LNCAP (cell line): ENCODE measurements at regions not wholly inside any gene's neighbourhood (a gene's known extent, or its start where the extent isn't known, plus 50 kb on each side); places are given as distances from the start of the nearest gene placed in this dataset.

ENCODE experiments used
- CTCF ChIP-seq: fragments of 450-650 bp; IDR thresholded peaks from 2 replicates; pipeline ENCODE4 v1.5.1; 2017; ENCODE audit warnings: mild to moderate bottlenecking

- no peak for TF ChIP-seq CTCF
These were observed 159.1 kb upstream of the GPR12 start for GRCh38 chr13:26919732-26920131.

- no peak for TF ChIP-seq CTCF
These were observed 158.7 kb upstream of the GPR12 start for GRCh38 chr13:26919311-26919710.

DNA sequence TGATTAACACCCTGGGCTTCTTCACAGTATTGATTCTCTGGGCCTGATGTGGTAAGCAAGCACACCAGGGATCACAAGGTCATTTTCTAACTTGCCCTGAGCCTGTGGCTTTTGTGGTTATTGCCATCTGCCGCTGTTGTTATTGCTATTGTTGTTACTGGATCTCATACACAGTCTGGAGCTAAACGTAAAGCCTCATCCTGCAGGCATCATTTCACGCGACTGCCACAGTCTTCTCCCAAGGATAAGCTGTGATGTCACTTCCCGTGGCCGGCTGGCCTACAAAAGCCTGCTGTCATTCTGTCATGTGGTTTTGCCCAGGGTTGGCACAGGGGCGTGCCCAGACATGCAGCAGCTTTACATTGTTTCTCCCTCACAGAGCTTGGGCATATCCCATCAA, 154.0 kb upstream of the GPR12 start:
- no peak for TF ChIP-seq CTCF

GRCh38 chr13:26914148-26914547, 153.6 kb upstream of the GPR12 start:
- TF ChIP-seq CTCF = no peak

DNA sequence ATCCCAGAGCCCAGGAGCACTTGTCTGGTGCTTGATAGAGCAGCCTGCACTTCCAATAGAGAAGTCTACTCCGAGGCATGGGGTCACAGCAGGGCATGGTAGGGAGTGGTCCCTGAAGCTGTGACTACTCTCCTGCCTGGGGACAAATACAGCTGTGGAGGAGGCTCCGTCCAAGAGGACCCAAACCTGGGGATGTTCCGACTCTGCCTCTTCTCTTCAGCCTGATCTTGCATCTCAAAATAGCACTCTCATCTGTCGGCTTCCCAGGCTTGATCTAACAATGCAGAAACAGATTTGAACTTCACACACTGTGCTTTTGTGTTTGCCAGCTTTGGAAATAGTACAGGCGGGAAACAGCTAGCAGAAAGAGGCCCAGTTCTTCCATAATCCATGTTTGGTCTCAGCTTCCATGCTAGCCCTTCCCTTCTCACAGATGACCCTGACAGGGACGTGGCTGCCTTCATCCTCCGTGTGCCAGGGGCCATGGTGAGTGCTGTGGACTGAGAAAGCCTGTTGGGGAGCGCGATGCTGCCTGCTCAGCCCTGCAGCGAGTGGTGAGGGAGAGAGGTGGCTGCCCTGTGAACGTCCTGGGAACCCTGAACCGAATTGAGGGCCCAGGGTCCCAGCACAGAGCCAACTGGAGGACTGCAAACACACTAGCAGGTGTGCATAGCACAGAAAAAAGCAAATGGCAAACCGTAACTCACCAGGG, 150.3 kb upstream of the GPR12 start:
- no peak for TF ChIP-seq CTCF

DNA sequence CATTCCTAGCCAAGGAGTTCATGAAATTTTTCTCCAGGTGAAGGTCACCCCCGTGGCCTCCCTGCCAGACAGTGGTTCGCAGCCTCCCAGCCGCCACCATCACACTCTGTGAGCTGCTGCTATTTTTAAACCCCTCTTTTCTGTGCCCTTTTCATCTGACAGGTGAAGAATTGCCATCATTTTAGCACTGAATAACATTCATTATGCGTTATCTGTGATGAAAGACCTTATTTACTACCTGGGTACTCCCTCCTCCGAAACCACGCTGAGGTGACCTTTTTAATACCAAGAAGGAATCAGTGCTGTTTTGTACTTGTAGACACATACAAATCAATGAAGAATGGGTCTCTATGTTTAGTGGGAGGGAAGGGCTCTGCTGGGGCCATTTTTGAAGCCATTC, 148.9 kb upstream of the GPR12 start:
- TF ChIP-seq CTCF = no peak

DNA sequence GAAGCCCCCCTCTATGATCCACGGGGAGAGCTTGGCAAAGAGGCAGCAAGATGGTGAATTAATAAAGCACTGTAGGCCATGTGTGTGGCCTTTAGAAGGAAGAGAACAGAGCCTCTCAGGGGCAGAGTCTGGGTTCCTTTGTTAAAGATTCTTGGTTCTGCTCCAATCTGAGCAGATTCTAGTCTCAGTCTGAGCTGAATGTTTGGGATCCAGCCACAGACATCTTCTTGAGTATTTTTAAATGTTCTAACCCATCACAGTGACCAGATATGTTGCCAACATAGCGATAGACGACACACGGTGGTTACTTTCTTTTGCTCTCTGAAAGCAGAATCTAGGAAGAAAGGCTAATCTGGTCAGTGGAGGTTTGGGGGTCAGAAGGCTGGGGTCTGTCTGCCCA, 147.5 kb upstream of the GPR12 start:
- no peak for TF ChIP-seq CTCF

GRCh38 chr13:26899202-26899601, 138.6 kb upstream of the GPR12 start:
- TF ChIP-seq CTCF = no peak
